ENCODE measurements at regions not wholly inside any gene's neighbourhood (a gene's known extent, or its start where the extent isn't known, plus 50 kb on each side); places are given as distances from the start of the nearest gene placed in this dataset.

GRCh38 chrX:107522901-107523300 lies 73.4 kb downstream of the FRMPD3 start:
- Histone ChIP-seq H3K23ac (ENCODE audit: low read depth, low read length) (no peak overlapping the region), H3K4me1 (ENCODE audit: control insufficient read depth, insufficient read depth, low read length) (no peaks in the 10 kb centered on the region), H3K79me1 (ENCODE audit: low read depth in 1 of 2, low read length in 2 of 2) (no peaks in the 10 kb centered on the region), H3K9me3 (ENCODE audit: control insufficient read depth, insufficient read depth, low read length) (no peaks in the 10 kb centered on the region), H4K20me1 (ENCODE audit: insufficient read depth, low read length) (no peaks in the 10 kb centered on the region), H3K4me2 (ENCODE audit: low read depth, low read length) (no peak overlapping the region), H2AK5ac (ENCODE audit: low read depth, low read length) (no peak overlapping the region), H3K9me1 (ENCODE audit: insufficient read depth, low read length) (no peaks in the 10 kb centered on the region), H3K14ac (replicated peaks; ENCODE audit: low read depth, low read length) (no peak overlapping the region), H2AK9ac (replicated peaks; ENCODE audit: low read depth, low read length, poor library complexity) (peak overlapping the region; percentile 34), H3K36me3 (ENCODE audit: control insufficient read depth, insufficient read depth, low read length) (no peaks in the 10 kb centered on the region), H3K4me3 (ENCODE audit: insufficient read depth, low read depth, low read length) (no peak overlapping the region), H2BK5ac (ENCODE audit: low read depth, low read length, poor library complexity, severe bottlenecking) (no peak overlapping the region), H3K27me3 (ENCODE audit: control insufficient read depth, insufficient read depth, low read length) (peaks cover 44% of the 10 kb centered on the region), H2BK15ac (ENCODE audit: low read depth, low read length) (no peak overlapping the region), H2BK20ac (ENCODE audit: low read depth, low read length) (no peak overlapping the region), H3K18ac (ENCODE audit: low read depth, low read length) (no peak overlapping the region), H4K5ac (ENCODE audit: low read depth, low read length) (no peak overlapping the region), H2AFZ (replicated peaks; ENCODE audit: low read length, poor library complexity) (no peak overlapping the region), H2BK120ac (ENCODE audit: low read depth, low read length) (no peak overlapping the region), H3K9ac (ENCODE audit: low read depth, low read length) (no peak overlapping the region), H3K4ac (ENCODE audit: low read depth, low read length) (no peak overlapping the region), H4K91ac (ENCODE audit: insufficient read depth, low read depth, low read length) (no peak overlapping the region), H3K56ac (ENCODE audit: extremely low read depth, insufficient read depth, low read length) (no peak overlapping the region), H3K27ac (ENCODE audit: insufficient read depth, low read length) (no peak overlapping the region), H4K8ac (ENCODE audit: low read depth in 2 of 2, low read length in 2 of 2) (no peak overlapping the region)
- in situ Hi-C loops (cut with MboI; ENCODE audit: low sequenced_read_pairs) (no loop called here), dilution Hi-C loops (cut with HindIII; ENCODE audit: low sequenced_read_pairs, unreplicated experiment) (no loop called here), intact Hi-C loops (cut with micrococcal nuclease) (no loop called here)
- POLR2A ChIA-PET (ENCODE audit: unreplicated experiment), result no interaction called here
- TF ChIP-seq MAZ (IDR thresholded peaks at IDR 0.05; ENCODE audit: borderline replicate concordance, low read depth, low read length) (no peak), USF2 (IDR thresholded peaks at IDR 0.05; ENCODE audit: low read depth, low read length) (no peak), NFE2L2 (IDR thresholded peaks at IDR 0.05; ENCODE audit: low read depth, low read length) (no peak), FOS (IDR thresholded peaks at IDR 0.05; ENCODE audit: low read depth, low read length) (no peak), MAFK (IDR thresholded peaks at IDR 0.05; ENCODE audit: low read depth, low read length) (no peak), CTCF (conservative IDR thresholded peaks at IDR 0.05; ENCODE audit: low read depth, low read length) (no peak), SMC3 (IDR thresholded peaks at IDR 0.05; ENCODE audit: low read depth, low read length) (no peak), BHLHE40 (IDR thresholded peaks at IDR 0.05; ENCODE audit: low read depth, low read length) (no peak), RCOR1 (IDR thresholded peaks at IDR 0.05; ENCODE audit: insufficient replicate concordance, low read length) (no peak), POLR2A (IDR thresholded peaks at IDR 0.05; ENCODE audit: low read depth, low read length) (no peak), RFX5 (IDR thresholded peaks at IDR 0.05; ENCODE audit: low read depth, low read length) (no peak), ELK1 (IDR thresholded peaks at IDR 0.05; ENCODE audit: borderline replicate concordance, low read depth, low read length) (no peak), MXI1 (IDR thresholded peaks at IDR 0.05; ENCODE audit: borderline replicate concordance, low read depth, low read length) (no peak), CEBPB (IDR thresholded peaks at IDR 0.05; ENCODE audit: low read depth, low read length) (no peak), CHD1 (IDR thresholded peaks at IDR 0.05; ENCODE audit: low read depth, low read length) (no peak), RAD21 (IDR thresholded peaks at IDR 0.05; ENCODE audit: low read length) (no peak)
- no CpG with 5 or more reads among the region's 2 CpGs for WGBS, 2 experiments (ENCODE audit: extremely low coverage in 2 of 2, insufficient read length in 1 of 2)
- BruUV-seq (replicated peaks), result no TSS peak
- DNase-seq, result no peak
- ATAC-seq (ENCODE audit: low read depth), result no peak
- CTCF ChIA-PET, result no interaction called here
